DMS153 treated with DMSO at 0.1 percent for 48 hours (cell line): ENCODE measurements at regions not wholly inside any gene's neighbourhood (a gene's known extent, or its start where the extent isn't known, plus 50 kb on each side); places are given as distances from the start of the nearest gene placed in this dataset.

Experiments used
- DNase-seq: peaks from one replicate; lab custom pipeline; 2025; ENCODE audit not compliant: unreplicated experiment; lab: John Stamatoyannopoulos, UW

GRCh38 chr13:47455626-47456025 is 545.4 kb downstream of the SUCLA2 start:
- DNase-seq: no peak

- DNase-seq: no peak
These were observed 546.1 kb downstream of the SUCLA2 start for GRCh38 chr13:47454986-47455385.

GRCh38 chr13:47437406-47437805 is 540.6 kb upstream of the HTR2A start:
- no peak for DNase-seq

- DNase-seq: no peak
These were observed 536.7 kb upstream of the HTR2A start for GRCh38 chr13:47433461-47434005.

GRCh38 chr13:47426126-47426849 is 529.4 kb upstream of the HTR2A start:
- no peak for DNase-seq

- no peak for DNase-seq
These were observed 524.7 kb upstream of the HTR2A start for GRCh38 chr13:47421525-47421924.

- DNase-seq: no peak
These were observed 523.7 kb upstream of the HTR2A start for GRCh38 chr13:47420568-47420967.

- DNase-seq: no peak
These were observed 523.2 kb upstream of the HTR2A start for GRCh38 chr13:47420020-47420419.

- DNase-seq: no peak
These were observed 521.5 kb upstream of the HTR2A start for GRCh38 chr13:47418206-47418920.

GRCh38 chr13:47417485-47417884 is 520.6 kb upstream of the HTR2A start:
- DNase-seq: no peak

- DNase-seq: no peak
These were observed 518.2 kb upstream of the HTR2A start for GRCh38 chr13:47415048-47415447.

GRCh38 chr13:47413526-47413925 is 516.7 kb upstream of the HTR2A start:
- DNase-seq: no peak

GRCh38 chr13:47413112-47413511 is 516.3 kb upstream of the HTR2A start:
- no peak for DNase-seq

- DNase-seq: no peak
These were observed 512.9 kb upstream of the HTR2A start for GRCh38 chr13:47409778-47410177.

GRCh38 chr13:47408546-47409319 is 511.9 kb upstream of the HTR2A start:
- DNase-seq: no peak

GRCh38 chr13:47407808-47408207 is 511.0 kb upstream of the HTR2A start:
- no peak for DNase-seq

GRCh38 chr13:47399599-47399998 is 502.7 kb upstream of the HTR2A start:
- DNase-seq: no peak

GRCh38 chr13:47397739-47398138 is 500.9 kb upstream of the HTR2A start:
- no peak for DNase-seq

GRCh38 chr13:47396915-47397314 is 500.1 kb upstream of the HTR2A start:
- DNase-seq: no peak

- DNase-seq: no peak
These were observed 477.9 kb upstream of the HTR2A start for GRCh38 chr13:47374741-47375140.

GRCh38 chr13:47372751-47373150 is 475.9 kb upstream of the HTR2A start:
- DNase-seq: no peak

- DNase-seq: no peak
These were observed 454.9 kb upstream of the HTR2A start for GRCh38 chr13:47351798-47352197.
